Erythroblast (primary cell): ENCODE measurements at regions not wholly inside any gene's neighbourhood (a gene's known extent, or its start where the extent isn't known, plus 50 kb on each side); places are given as distances from the start of the nearest gene placed in this dataset.

ENCODE experiments used
- GATA1 ChIP-seq: IDR thresholded peaks from 2 replicates; pipeline ENCODE4 v1.6.1; 2011; ENCODE audit warnings: low read depth, mild to moderate bottlenecking, control low read depth, low read length, moderate library complexity
- POLR2A ChIP-seq: IDR thresholded peaks from 2 replicates; pipeline ENCODE4 v1.6.1; 2011; ENCODE audit warnings: mild to moderate bottlenecking, low read length

DNA sequence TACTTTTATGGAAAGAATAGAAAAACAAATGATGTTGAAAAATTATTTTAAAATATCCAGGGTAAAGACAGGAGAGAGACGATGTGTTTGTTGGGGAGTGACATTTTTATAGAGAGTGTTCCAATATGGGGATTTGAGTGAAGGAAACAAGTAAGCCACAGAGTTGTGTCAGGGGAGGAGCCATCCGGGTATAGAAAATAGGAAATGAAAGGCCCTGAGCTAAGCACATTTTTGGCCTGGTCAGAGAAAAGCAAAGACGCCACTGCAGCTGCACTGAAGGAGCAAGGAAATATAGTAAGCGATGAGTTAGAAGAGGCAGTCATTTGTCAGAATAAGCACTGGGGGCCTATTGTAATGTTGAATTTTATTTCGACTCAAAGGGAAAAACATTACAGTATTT is 107.3 kb upstream of the ADGRL4 start:
- no peak for TF ChIP-seq POLR2A
- TF ChIP-seq GATA1 = no peak
